Breast epithelium (tissue), 4 donors: ENCODE measurements at regions not wholly inside any gene's neighbourhood (a gene's known extent, or its start where the extent isn't known, plus 50 kb on each side); places are given as distances from the start of the nearest gene placed in this dataset.

ENCODE experiments used
- DNase-seq, 2 donors: peaks; one replicate each; pipeline ENCODE4 v3.0.0-alpha.2; 2019; ENCODE audit warnings: low spot score in 2 of 2
- H3K27ac ChIP-seq, 2 donors: fragments of 200-600 bp; sonication (generic) in 1 of 2; one replicate each; pipeline ENCODE4 v1.5.1; 2016 to 2019; ENCODE audit warnings: mild to moderate bottlenecking in 1 of 2
- H3K27me3 ChIP-seq, 2 donors: fragments of 200-600 bp; sonication (generic) in 1 of 2; one replicate each; pipeline versions ENCODE4 v1.5.1 to v1.6.0; 2017 to 2019; ENCODE audit warnings: control low read depth in 1 of 2, mild to moderate bottlenecking in 1 of 2
- H3K36me3 ChIP-seq: fragments of 200-600 bp; one replicate; pipeline ENCODE4 v1.5.1; 2019
- H3K4me1 ChIP-seq, 2 donors: fragments of 200-600 bp; sonication (generic); one replicate each; pipeline ENCODE4 v1.5.1; 2016 to 2019; ENCODE audit warnings: control low read depth in 1 of 2
- H3K4me3 ChIP-seq, 3 donors: fragments of 200-600 bp; sonication (generic); 1 replicate in 2 of 3; 2 replicates in 1 of 3; pipeline ENCODE4 v1.5.1; 2016 to 2019; ENCODE audit warnings: mild to moderate bottlenecking in 3 of 3, moderate library complexity in 2 of 3
- H3K9me3 ChIP-seq, 2 donors: fragments of 200-600 bp; sonication (generic) in 1 of 2; one replicate each; pipeline ENCODE4 v1.5.1; 2016 to 2019; ENCODE audit warnings: control low read depth in 1 of 2
- CTCF ChIP-seq, 3 donors: fragments of 450-650 bp; IDR thresholded peaks; one replicate each; pipeline ENCODE4 v1.5.1; 2016 to 2017; ENCODE audit warnings: antibody characterized with exemption in 3 of 3, mild to moderate bottlenecking in 3 of 3, moderate library complexity in 3 of 3
- POLR2A ChIP-seq: fragments of 450-650 bp; IDR thresholded peaks from one replicate; pipeline ENCODE4 v1.6.1; 2016; ENCODE audit warnings: antibody characterized with exemption, mild to moderate bottlenecking, moderate library complexity
- POLR2AphosphoS5 ChIP-seq, 3 donors: sonication (generic); formaldehyde crosslinking; IDR thresholded peaks; one replicate each; pipeline ENCODE4 v1.6.1; 2017; ENCODE audit warnings: antibody characterized with exemption in 3 of 3
- intact Hi-C: fragments of 100-400 bp; cut with DNase I; formaldehyde crosslinking; loops from one replicate; pipeline ENCODE4 v1.15.1; 2023; ENCODE audit warnings: low total_unique reads

GRCh38 chr12:43147878-43148277 is 404.1 kb downstream of the ADAMTS20 start:
- no peaks in the 10 kb centered on the region for H3K36me3 ChIP-seq
- H3K4me1 ChIP-seq, result no peaks in the 10 kb centered on the region
- H3K4me3 ChIP-seq, result no peak overlapping the region
- intact Hi-C loops, result no loop called here
- H3K27ac ChIP-seq, result no peak overlapping the region
- H3K9me3 ChIP-seq, result no peaks in the 10 kb centered on the region
- no peaks in the 10 kb centered on the region for H3K27me3 ChIP-seq
- TF ChIP-seq CTCF (IDR thresholded peaks at IDR 0.05) (no peak), POLR2AphosphoS5 (IDR thresholded peaks at IDR 0.05) (no peak), POLR2A (no peak)
- no peak for DNase-seq

DNA sequence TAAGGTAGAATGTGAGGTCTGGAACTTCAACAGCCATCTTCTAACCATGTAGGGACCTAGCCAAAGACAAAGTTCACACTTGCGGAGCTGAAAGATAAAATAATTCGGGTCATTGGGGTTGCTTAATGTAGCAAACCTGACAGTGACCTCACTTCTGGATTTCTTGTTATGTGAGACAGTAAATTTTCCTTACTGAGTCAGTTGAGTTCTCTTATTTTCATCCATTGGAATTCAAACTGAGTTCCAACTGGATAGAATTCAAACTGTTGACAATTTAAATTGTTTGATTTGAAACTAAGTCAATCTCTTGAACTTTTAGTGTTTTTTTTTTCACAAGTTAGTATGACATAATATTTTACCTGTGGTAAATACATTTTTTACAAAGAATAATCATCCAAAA is 406.5 kb downstream of the ADAMTS20 start:
- TF ChIP-seq POLR2A (no peak), POLR2AphosphoS5 (IDR thresholded peaks at IDR 0.05) (no peak), CTCF (IDR thresholded peaks at IDR 0.05) (no peak)
- DNase-seq, result no peak
- Histone ChIP-seq H3K4me1 (no peaks in the 10 kb centered on the region), H3K27me3 (no peaks in the 10 kb centered on the region), H3K27ac (peak overlapping the region in 1 of 2 donors; percentile 3), H3K4me3 (no peak overlapping the region), H3K9me3 (no peaks in the 10 kb centered on the region), H3K36me3 (no peaks in the 10 kb centered on the region)
- intact Hi-C loops, result no loop called here

DNA sequence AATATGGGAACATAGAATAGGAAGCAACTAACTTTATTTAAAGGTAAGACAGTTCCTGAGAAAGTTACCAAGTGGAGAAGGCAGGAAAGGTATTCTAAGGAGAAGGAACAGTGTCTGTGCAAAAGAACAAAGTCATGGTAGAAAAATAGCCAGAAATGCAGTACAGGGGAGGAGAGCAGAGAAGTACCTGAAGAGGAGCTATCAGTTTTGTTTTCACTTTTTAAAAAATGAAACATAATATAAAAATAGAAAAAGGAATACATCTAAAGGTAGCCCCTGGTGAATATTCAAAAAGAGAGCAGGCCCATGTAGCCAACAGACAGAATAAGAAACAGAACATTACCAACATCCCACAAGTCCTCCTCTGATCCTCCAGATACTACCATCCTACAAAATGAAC is 408.7 kb downstream of the ADAMTS20 start:
- no peak for TF ChIP-seq CTCF (IDR thresholded peaks at IDR 0.05)
- TF ChIP-seq POLR2AphosphoS5 (IDR thresholded peaks at IDR 0.05), result no peak
- no peak for TF ChIP-seq POLR2A
- no peak overlapping the region for H3K27ac ChIP-seq
- H3K27me3 ChIP-seq, result no peaks in the 10 kb centered on the region
- no peaks in the 10 kb centered on the region for H3K36me3 ChIP-seq
- H3K9me3 ChIP-seq, result no peaks in the 10 kb centered on the region
- no peaks in the 10 kb centered on the region for H3K4me1 ChIP-seq
- H3K4me3 ChIP-seq, result no peak overlapping the region
- no peak for DNase-seq
- intact Hi-C loops, result no loop called here

GRCh38 chr12:43132291-43132690 is 419.7 kb downstream of the ADAMTS20 start:
- intact Hi-C loops, result loop anchor here (10.0 kb wide), 1 partner anchor 1647 kb away; no protein-coding TSS in a partner anchor
- H3K9me3 ChIP-seq, result no peaks in the 10 kb centered on the region
- DNase-seq, result no peak
- H3K4me1 ChIP-seq, result no peaks in the 10 kb centered on the region
- H3K27ac ChIP-seq, result no peak overlapping the region
- H3K4me3 ChIP-seq, result no peak overlapping the region
- H3K36me3 ChIP-seq, result no peaks in the 10 kb centered on the region
- no peaks in the 10 kb centered on the region for H3K27me3 ChIP-seq
- TF ChIP-seq CTCF (IDR thresholded peaks at IDR 0.05) (no peak), POLR2A (no peak), POLR2AphosphoS5 (IDR thresholded peaks at IDR 0.05) (no peak)

DNA sequence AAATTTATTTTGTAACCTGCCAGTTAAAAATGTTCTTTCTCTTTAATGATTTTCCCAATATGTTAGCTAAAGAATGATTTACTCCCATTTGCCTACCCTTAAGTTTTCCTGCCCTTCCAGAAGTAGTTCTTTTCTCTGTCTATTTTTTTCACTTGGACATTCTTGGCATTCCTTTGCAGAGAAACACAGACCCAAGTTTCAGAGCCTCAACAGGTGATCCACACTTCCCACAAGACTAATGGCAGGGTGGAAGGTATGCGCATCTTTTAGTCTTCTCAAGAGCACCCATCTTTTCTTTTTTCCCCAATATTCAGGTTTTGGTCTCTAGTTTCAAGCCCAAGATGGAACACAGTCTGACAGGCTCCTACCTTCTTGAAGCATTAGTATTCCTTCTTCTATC is 420.7 kb downstream of the ADAMTS20 start:
- Histone ChIP-seq H3K4me3 (no peak overlapping the region), H3K36me3 (no peaks in the 10 kb centered on the region), H3K27me3 (no peaks in the 10 kb centered on the region), H3K9me3 (no peaks in the 10 kb centered on the region), H3K27ac (no peak overlapping the region), H3K4me1 (no peaks in the 10 kb centered on the region)
- TF ChIP-seq CTCF (IDR thresholded peaks at IDR 0.05), result no peak
- TF ChIP-seq POLR2AphosphoS5 (IDR thresholded peaks at IDR 0.05), result no peak
- TF ChIP-seq POLR2A, result no peak
- no peak for DNase-seq
- intact Hi-C loops, result loop anchor here (10.0 kb wide), 1 partner anchor 1646 kb away; no protein-coding TSS in a partner anchor
